GM21528 (cell line): ENCODE measurements at regions not wholly inside any gene's neighbourhood (a gene's known extent, or its start where the extent isn't known, plus 50 kb on each side); places are given as distances from the start of the nearest gene placed in this dataset.

Experiments used
- ATAC-seq: cut with Tn5 transposase; IDR thresholded peaks from one replicate; pipeline ENCODE4 v1.9.1; 2021; ENCODE audit warnings: mild to moderate bottlenecking, moderate library complexity; ENCODE audit not compliant: unreplicated experiment, low FRiP score

DNA sequence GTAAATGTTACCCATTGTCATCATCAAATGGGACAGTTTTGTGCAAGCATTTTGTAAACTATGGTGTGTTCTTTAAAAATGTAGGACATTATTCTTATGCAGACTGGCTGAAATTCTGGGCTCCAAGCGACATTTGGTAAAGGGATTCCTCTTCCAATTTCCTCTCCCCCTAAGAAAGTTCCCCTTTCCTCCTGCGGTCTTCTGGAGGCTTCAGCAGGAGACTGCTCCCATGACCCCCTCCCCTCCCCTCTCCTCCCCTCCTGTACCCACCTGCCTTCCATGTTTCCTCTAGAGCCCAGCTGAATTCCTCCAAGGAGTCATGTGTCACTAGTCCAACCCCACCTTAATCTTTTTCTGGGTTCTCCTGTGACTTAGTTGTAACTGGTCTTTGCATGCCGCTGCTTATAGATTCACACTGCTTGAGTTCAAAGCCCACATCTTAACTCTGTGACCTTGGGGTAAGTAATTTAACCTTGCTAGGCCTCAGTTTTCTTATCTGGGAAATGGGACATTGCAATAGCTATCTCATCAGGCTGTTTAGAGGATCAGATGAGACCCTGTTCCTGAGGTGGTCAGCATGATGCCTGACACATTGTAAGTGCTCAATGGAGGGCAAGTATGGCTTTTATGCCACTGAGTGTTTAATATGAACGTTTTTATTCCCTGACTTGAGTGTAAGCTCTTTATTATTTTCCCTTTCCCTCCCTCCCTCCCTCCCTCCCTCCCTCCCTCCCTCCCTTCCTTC lies 69.9 kb upstream of the WDR26 start:
- no peak for ATAC-seq

DNA sequence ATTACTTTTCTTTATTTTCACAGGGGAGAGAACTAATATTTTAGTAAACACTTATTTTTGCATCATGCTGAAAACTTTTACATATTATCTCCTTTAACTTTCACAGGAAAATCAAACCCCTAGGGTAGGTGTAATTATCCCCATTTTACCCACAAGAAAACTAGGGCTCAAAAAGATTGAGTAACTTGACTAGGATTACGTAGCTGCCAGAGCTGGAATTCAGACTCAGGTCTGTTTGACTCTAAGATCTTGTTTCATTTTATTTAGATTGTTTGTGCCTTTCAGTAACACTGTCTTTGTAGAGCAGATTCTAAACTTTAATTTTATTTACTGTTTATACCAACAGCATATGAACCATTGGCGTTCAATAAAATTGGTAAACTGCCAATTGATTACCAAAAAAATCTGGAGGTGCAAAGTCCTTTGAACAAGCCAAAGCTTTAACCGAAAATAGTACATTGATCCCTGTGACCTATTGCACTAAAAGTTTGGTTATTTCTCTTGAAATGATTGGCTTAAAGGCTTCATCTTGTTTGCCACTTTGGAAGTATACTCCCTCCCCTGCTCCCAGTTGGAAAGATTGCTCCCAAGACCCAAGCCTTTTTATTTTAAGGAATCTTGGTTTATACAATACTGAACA lies 71.0 kb upstream of the WDR26 start:
- ATAC-seq, result no peak

- ATAC-seq, result no peak
Measured at GRCh38 chr1:224506141-224506814, 71.7 kb upstream of the WDR26 start.

DNA sequence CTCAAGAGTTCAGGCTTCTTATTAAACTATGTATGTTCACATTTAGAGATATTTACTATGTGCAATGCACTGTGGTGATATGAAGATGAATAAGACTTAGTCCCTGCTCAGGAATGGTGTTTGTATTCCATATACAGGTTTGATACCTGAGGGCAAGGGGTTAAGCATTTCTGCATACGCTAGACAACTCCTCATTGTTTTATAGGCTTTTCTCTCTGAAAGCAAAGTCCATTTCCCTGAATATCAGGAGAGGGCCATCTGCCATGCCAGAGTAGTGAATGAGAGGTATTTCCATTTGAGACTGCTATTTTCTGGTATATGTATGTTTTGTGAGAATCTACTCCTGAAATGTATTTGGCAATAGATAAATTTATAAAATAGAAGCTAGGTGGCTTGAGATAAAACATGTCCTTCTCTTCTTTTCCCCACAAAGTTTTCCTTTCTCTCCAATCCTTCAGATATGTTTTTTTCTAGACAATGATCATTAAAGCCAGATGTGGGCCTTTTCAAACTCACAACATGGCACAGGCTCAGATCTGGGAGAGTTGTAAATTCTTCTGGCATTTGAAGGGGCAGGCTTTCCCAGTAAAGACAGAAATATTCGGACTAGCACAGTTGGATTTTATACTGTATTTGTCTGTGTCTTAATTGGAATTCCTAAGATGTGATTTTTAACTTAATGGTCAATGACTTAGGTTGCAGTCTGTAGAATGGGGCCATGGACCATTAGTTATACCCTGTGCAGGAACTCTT lies 73.3 kb upstream of the WDR26 start:
- no peak for ATAC-seq

GRCh38 chr1:224509907-224510306 lies 75.3 kb upstream of the WDR26 start:
- no peak for ATAC-seq

- ATAC-seq, result no peak
Measured at GRCh38 chr1:224510880-224511645, 76.5 kb upstream of the WDR26 start.

- no peak for ATAC-seq
Measured at GRCh38 chr1:224512600-224513151, 78.1 kb upstream of the WDR26 start.

- peak; percentile 10 for ATAC-seq
Measured at GRCh38 chr1:224513383-224513782, 78.8 kb upstream of the WDR26 start.

DNA sequence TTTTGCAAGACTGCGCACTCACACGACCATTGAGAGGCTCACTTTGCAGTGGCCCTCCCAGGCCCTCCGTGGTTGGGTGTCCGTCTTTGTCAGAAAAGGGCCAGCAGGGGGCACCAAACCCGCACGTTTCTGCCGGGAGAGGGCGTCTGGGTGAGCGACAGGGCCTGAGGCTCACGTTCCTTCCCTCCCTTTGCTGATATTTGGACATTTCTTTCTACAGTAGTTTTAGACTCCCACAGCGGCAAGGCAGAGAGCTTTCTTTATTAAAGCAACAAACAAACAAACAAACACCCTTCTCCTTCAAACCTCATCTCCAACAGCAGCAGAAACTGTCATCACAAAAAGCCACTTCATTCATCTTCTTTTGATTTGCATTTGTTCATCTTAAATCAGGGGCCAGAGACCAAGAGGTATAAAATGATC lies 79.2 kb upstream of the WDR26 start:
- ATAC-seq, result peak; percentile 96

- ATAC-seq, result no peak
Measured at GRCh38 chr1:224517171-224517570, 82.6 kb upstream of the WDR26 start.

GRCh38 chr1:224518528-224518927 lies 83.9 kb upstream of the WDR26 start:
- no peak for ATAC-seq

GRCh38 chr1:224519874-224520273 lies 85.3 kb upstream of the WDR26 start:
- ATAC-seq, result no peak

GRCh38 chr1:224520808-224521207 lies 86.2 kb upstream of the WDR26 start:
- no peak for ATAC-seq

GRCh38 chr1:224521904-224522734 lies 87.5 kb upstream of the WDR26 start:
- ATAC-seq, result no peak

DNA sequence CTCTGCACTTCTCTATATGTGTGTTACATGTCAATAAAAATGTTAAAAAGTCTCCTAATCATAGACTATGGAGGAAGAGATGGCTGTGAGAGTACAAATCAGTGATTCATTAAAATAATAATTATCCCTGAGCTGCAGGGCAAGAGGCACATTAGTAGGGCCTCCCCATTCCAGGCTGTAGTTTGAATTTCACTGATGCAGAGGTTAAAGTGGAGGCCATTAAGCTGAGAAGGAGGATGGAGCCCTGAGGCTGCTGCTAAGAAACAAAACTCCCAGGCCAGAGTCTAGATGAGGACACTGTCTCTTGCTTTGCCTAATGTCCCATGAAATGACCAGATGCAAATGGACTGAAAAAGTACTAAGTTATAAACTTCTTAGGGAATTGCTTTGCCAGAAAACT lies 89.1 kb upstream of the WDR26 start:
- no peak for ATAC-seq

DNA sequence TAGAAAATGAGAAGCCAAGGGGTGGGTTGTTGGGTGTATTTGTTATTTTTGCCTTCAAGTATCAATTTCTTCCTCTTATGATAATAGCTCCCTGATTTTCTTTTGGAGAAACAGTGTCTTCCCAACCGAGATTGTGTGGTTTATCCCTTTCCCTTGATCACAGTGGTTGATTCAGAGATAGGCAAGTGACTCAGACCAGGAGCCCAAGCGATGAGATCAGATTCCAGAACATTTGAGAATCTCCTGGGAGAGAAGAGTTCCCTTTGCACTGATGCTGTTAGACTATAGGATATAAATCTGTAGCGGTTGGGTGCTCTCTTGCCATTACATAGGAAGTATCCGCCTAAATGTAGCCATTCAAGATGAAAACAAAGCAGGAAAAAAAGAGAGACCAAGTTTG lies 90.1 kb upstream of the WDR26 start:
- ATAC-seq, result no peak

DNA sequence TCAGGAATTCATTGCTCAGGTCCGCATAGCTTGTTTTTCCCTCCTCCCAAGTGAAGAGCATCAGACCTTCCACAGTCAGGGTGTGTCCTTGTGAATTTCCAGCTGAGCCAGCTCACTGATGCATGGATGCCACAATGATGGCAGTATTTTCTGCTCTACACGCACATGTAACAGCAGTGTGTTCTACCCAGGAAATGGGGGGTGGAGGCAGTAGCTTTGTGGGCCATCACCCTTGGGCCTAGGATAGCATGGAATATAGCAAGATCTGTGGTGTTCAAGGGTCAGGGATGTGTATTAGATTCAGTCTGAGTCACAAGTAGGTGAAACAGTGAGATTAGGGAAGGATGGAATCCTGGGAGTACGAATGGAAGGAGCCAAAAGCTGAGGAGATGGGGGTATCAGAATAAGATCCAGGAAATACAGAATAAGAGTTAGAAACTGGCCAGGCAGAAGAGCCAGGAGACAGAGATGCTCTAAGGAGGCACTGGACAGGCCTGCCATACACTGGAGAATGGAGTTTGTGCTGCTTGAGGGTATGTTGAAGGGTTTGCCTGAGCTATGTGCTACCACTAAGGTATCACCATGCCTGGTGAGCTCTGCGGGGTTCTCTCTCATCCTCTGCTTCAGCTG lies 90.6 kb upstream of the CNIH3 start:
- no peak for ATAC-seq

DNA sequence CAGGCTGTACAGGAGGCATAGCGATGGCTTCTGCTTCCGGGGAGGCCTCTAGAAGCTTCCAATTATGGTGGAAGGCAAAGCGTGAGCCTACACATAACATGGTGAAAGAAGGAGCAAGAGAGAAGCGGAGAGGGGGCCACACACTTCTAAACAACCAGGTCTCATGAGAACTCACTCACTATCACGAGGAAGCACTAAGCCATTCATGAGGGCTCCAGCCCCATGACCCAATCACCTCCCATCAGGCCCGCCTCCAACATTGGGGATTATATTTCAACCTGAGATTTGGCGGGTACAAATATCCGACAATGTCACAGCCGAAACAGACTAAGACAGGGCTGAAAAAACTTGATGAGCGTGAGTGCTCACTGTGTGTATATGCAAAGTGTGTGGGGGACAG lies 89.3 kb upstream of the CNIH3 start:
- ATAC-seq, result no peak

DNA sequence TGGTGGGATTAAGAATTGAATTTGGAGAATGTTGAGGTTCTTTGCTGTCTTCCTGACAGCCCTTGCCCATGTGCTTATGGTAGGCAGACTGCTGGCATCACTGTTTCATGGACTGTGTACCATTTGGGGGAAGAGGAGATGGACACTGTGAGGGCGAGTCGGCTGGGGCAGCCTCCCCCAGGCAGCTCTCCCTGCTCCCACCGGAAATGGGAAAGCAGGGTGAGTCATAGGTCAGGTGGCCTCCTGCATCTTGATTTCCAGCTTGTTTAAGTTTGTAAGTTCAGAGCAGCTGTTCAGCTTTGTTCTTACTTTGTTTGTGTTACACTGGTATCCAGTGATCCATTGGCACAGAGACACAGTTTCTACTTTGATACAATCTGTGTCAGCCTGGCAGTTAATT lies 87.2 kb upstream of the CNIH3 start:
- no peak for ATAC-seq
